GM20431 (cell line): ENCODE measurements at regions not wholly inside any gene's neighbourhood (a gene's known extent, or its start where the extent isn't known, plus 50 kb on each side); places are given as distances from the start of the nearest gene placed in this dataset.

Experiments
- in situ Hi-C: fragments of 300-500 bp; cut with MseI, MboI; formaldehyde crosslinking; loops from one replicate; pipeline ENCODE4 v1.15.0; 2020; ENCODE audit warnings: low sequenced_read_pairs; ENCODE audit not compliant: unreplicated experiment

DNA sequence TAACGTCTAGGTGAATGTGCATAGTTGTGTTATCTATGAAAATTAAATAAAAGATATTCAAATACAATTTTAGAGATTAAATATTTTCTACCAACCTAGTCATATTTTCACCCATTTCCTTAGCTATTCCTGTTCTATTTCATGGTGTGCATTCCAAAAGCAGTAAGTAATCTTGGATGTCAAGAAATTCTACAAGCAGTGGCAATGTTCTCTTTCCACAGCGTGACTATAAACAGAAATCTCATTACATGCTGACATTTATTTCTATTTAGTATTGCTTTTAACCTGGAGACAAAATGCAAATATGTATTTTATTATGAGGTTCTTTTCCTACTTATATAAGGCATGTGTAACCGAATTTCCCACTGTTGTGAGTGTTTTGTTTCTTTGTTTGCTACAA, 510.0 kb downstream of the ACTL7B start:
- in situ Hi-C loops = no loop called here

DNA sequence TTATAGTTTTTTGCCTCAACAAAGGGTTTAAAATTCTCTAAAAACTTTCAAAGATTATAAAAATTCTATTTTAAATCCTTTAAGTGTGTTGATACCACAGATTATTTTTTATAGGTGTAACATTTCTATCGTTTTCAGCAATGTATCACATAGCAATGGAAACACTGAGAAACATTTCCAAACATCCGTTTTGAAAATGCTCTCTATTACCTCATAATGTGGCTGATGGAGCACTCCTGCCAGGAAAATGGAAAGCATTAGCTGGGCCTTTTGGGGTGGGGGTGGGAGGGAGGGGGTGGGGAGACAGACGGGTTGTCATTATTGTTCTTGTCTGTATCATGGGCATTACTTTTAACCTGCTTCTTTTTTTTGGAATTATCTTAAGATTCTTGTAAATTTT, 516.5 kb downstream of the ACTL7B start:
- in situ Hi-C loops = no loop called here

DNA sequence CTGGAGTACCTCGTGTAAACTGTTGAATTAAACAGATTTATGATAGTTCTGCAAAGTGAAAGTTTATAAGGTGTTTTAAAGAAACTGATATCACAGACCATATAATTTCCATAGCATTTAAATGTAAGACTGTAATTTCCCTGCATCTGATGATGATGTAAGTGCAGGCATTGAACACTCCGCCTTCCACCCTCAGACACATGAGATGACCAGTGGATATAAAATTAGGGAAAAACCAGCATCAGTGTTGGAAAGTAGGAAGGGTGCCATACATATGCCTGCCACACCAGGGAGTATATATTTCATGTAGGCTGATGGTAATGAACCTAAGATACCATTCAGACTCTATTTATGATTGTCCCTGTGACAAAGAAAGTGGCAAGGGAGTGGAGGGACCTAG, 519.2 kb downstream of the ACTL7B start:
- in situ Hi-C loops = no loop called here

DNA sequence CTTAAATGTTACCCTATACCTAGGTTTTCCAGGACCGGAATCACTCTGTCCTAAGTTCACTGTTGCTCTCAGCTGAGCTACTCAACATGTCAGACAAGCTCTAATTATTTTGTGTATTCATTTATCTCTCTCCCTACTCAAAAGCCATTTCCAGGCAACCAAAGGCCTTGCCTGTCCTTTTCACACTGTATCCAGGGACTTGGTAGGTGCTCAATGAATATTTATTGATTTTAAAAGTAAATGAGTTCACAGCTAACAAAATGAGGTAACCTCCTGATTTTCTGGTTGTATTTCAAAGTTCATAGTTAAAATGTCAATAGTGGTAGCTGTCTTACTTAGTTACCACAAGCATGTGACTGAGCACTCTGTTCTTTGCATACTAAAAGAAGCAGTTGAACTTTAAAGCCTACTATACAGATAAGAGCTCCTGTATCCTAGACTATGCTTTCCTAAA, 522.2 kb downstream of the ACTL7B start:
- in situ Hi-C loops = no loop called here

DNA sequence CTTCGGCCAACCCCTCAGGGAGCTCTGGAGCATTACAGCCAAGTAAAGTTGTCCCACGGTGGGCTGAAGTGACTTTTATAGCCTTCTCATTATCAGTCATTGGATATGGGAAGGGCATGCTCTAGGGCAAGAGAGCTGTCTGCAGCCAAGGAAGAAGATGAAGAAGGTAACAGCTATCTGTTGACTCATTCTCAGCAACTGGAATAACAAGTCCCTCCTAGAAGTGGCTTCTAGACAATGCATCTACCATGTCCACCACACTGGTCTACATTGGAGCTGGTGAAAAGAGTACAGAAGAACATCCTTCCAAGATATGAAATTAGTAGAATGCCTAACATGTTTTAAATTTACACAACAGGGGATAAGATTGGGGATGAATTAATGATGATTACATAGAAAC, 524.2 kb downstream of the ACTL7B start:
- in situ Hi-C loops = no loop called here

DNA sequence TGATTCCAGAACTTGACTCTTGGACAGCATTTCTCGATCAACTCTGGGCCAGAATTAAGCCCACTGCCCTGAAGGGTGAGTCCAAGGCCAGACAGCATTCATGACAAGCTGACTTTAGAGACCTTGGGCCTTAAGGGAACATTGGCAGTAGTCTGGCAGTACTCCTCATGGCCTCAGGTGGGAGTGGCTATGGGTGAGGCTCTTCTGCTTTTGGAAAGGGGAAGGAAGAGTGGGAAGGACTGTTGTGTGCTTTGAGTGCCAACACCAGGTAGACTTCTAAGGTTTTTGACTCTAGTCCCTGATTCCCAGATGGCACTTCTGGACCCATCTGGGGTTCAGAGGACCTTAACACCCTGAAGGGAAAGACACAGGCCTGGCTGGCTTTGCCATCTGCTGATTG, 530.4 kb downstream of the ACTL7B start:
- in situ Hi-C loops = no loop called here

DNA sequence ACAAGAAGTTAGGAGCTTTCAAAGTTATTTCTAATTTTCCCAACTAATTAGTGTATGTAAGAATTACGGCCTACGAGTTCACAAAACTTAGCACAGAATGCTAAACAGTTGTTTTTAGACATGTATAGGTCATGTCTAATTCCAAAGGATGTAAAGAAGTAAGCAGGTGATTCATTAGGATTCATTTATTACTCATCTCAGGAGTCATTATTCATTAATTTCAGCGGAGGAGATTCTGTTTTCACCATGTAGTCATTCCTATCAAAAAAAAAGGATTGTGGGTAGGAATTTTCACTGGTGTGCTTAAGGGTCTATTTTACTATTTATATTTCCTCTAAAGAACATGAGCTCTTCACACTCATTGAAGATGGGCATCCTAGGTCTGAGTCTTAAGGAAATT, 532.2 kb downstream of the ACTL7B start:
- in situ Hi-C loops = no loop called here

DNA sequence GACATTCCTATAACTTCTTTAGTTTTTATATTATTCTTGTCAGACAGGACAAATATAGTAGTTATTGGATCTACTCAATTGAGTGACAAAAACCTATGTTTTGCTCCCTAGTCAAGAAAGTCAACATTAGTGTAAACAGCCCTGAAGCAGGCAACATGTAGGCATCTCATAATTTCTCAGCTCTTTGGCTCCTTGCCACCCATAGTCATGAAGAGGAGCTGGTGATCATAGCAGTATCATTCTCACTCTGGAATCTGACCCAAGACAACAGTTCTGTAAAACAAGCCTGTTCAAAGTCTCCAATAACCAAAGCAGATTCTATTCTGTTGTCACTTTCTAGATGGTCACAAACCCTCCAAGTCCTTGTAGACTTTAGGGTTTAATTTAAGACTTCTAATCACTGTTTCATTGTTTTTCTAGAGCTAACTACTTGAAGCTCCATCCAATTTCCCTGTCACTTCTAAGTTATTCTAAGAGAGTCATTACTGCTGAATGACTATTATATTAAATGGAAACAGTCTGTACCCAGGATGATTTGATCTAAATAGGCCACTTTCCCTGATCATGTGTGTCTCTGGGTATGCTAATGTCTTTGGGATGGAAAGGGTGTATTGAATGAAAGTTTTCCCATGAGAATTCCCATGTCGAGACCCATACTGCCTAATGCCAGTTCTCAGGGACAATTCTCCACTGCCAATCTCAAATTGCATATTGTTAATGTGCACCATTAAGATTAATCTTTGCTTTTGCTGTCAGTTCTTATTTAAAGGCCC, 533.3 kb downstream of the ACTL7B start:
- in situ Hi-C loops = no loop called here

DNA sequence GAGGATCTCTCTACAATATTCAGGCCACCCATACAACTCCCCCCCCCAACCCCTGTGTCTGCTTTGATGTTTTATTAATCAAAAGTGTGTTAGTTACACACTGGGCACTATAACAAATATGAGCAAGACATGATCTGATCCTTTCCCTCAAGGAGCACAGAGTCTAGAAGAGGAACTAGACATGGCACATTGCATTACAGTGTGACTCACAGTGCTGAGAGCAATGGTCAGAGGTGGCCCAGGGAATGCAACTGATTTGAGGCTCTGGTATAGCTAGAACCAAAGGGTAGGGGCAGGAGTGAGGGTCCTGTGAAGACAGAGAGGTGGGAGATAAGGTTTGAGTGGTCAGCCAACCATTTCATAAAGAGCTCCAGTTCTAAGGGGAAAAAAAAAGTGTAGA, 539.2 kb downstream of the ACTL7B start:
- in situ Hi-C loops = no loop called here

DNA sequence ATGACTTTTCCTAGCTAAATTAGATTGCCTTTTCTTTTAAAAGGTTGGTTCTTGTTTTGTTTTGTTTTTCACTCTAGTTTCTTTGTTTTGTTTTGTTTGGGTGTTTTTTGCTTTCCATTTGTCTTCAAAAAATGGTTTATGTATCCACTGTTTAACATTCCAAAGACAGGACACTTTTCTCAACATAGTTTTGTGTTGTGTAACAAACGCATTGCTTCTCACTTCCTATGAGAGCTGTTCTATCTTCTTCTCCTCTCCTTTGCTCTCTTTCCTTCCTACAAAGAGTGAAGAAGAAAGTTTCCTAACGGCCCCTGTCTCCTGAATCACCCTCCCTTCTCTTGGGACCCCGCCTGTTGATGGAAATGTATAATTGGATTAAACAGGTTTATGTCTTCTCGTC, 539.7 kb downstream of the ACTL7B start:
- in situ Hi-C loops = no loop called here

DNA sequence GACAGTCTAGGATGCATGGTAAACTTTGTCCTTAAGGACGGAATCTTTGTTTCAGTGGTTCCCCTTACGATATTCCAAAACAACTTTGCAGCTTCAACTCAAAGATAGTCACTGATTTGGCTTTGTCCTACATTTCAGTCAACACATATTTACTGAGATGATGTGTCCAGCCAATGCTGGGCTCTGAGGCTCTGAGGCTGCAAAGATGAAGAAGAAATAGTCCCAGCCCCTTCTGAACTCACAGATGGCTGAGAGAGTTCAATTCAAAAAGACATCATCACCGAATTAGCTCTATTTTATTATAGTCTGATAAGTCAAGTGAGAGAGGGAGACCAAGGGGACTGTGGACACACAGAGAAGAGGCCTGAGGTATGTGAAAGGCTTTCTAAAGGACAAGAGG, 544.0 kb downstream of the ACTL7B start:
- in situ Hi-C loops = no loop called here

DNA sequence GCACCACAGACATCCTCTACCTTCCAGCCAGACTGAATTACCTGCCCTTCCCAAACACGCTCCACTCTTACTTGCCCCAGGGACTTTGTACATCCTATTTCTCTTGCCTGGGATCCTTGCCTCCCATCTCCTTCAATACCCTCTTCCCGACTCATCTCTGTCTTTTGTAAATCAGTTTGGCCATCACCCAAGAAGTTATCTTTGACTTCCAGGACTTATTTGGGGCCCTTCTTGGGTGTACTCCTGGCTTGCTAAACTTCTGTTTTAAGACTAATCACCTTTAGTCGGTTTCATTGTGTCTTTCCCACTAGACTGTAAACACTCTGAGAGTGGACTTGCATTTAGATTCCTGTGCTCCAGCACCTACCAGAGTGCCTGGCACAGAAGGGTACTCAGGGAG, 545.6 kb downstream of the ACTL7B start:
- in situ Hi-C loops = no loop called here

DNA sequence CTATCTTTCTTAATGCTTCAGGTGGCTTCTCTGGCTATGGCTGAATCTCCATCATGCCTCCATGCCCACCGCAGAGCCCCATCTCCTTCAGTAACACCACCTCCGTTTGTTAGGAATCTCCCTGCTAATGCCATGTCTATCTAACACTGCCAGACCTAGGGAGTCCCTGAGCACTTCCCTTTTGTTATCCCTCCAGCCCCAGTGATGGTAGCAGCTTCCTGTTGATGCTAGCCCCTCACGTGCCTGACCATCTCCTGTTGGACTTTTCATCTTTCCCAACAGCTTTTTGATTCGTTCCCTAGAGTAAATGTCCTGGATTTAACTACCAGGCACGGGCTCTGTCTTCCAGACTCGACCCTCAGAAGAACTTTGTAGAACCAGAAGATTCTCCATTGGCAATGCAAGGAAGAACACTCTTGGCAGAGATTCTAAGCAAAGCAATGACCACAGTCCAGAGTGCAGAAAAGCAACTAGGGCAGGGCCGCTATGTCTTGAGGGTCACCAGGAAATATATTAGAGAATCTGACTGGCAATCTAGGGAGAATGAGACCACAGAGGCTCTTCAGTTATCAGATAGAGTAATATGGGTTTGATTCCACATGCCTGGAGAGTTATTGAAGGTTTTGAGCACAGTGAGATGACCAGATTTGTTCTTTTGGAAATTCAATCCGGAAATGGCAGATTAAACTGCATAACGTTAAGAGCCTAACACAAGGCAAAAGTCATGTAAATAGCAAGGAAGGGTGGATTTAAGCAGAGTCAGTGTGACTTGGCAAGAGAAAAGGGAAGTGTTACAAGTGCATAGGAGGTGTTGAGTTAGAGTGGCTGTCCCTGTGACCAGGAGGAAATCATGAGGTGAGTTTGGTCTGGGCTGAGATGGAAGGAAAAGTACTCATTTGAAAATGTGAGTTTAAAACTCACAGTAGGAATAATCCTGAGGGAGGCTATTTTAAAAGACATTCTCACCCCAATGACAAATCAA, 555.2 kb downstream of the ACTL7B start:
- in situ Hi-C loops = no loop called here

DNA sequence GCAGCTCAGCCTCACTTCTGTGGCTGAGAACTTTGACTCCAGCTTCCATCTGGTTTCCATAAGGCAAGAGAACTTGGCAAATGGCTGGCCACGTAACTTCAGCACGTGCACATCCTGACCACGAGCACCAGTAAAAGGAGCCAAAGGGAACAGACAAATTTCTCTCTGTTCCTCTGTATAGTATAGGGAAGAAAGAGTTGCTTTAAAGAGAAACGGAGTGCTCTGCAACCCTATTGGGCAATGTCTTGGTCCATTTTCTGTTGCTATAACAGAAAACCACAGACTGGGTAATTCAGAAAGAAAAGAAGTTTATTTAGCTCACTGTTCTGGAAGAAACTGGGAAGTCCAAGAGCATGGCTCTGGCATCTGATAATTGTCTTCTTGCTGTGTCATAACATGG, 558.7 kb downstream of the ACTL7B start:
- in situ Hi-C loops = no loop called here

DNA sequence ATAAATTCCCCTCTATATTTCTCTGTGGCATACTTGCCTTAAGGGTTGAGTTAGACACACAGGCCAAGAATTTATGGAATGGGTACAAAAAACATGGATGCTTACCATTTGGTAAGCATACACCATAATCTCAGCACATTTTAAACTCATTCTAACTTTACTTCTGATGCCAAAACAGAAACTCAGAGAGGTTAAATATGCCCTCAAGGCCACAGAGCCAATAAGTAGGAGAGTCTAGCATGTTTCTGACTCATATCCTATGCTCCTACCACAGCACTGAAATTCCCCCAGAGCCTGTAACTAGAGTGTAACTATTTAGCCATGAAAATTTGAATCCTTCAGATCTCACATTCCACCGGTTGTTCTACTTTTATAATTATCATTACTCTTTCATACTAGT, 559.7 kb downstream of the ACTL7B start:
- in situ Hi-C loops = no loop called here

DNA sequence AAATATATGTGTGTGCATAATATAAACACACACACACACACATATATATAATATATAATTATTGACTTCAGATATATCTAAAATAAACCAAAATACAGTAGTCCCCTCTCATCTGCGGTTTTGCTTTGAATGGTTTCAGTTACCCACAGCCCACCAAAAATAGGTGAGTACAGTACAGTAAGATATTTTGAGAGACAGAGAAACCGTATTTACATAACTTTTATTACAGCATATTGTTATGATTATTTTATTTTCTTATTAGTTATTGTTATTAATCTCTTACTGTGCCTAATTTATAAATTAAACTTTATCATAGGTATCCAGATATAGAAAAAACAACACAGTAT, 564.2 kb downstream of the ACTL7B start:
- in situ Hi-C loops = no loop called here

DNA sequence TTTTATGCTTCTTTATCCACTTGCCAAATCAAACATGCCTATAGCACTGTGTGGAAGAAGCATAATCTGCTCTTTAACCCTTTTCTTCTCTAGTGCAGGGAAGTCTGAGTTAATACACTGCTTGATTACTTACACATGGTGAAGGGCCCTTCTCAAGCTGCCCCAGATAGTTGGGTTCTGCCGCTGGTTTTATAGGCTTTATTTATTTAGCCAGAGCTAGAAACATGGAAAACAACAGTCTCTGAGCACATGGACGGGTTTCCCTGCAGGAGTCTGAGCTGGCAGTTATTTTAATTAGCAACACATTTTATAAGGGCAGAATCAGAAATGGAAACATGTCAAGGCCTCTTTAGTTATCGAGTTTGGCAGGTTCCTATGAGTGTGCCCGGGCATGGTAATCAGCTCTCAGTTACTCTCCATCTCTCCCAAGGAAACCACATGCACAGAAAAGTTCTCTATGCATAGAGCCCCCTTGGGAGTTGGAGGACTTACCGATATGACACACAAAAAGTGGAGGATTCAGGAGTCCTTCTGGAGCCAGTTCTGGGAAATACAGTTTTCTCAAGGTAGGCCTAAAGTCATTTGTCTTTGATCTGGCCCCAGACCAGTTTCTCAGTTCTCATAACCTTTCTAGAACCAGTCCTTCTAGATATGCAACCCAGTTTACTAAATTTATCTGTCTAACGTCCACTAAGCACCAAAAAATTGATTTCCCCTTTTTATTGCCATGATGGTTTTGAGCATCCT, 564.8 kb downstream of the ACTL7B start:
- in situ Hi-C loops = no loop called here

DNA sequence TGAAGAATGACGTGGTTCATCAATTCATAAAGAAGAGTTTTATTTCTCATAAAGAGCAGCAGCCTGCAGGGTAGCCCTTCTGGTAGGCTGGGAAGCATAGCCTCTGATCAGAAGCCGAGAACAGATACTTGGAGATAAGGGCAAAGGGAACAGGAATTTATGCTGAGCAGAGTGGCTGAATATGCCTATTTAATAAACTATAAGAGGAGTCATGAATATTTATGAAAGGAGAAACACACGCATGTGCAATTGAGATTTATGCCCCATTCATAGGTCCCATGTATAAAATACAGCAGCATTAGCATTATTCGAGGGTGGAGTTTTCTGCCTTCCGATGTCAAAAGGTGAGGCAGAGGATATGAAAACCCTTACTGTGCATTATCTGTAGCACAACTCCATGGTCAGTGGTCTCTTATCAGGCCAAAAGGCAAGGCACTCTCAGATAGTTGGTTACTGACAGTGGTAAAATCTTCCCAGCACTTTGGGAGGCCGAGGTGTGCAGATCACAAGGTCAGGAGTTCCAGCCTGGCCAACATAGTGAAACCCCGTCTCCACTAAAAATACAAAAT, 569.1 kb downstream of the ACTL7B start:
- in situ Hi-C loops = no loop called here

DNA sequence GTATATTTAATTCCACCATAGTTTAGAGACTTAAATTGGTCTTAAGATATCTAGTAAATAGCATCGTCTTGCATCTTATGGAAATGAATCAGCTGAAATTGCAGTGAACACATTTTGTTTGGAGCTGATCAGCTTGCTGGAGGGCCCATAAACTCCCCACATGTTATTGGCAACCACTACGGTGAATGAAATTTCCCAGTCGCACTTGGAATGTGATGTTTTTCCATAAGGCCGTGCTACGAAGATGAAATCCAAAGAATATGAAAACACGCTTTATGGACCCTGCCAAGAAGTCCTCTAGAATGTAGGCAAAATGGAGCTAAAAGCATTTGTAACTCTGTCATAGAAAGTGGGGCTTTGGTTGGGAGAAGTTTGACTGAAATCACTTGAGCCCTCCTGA, 572.1 kb downstream of the ACTL7B start:
- in situ Hi-C loops = no loop called here

DNA sequence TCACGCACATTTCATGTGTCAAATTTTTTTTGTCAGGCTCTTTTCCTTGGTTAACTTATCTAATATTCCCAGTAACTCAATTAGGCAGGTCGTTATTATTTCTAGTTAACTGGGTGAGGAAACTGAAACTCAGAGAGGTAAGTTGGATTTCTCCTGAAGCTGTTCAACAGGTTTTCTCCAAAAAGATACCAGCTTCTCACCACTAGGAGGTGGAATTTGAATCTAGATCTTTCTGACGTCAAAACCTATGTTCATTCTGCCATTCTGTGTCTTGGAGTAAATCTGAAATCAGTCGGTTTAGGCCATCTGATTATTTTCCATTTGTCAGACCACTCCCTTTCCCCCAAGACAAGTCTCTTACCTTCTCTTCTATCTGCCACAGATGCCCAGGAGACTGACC, 572.9 kb downstream of the ACTL7B start:
- in situ Hi-C loops = no loop called here
